ENCODE measurements at regions not wholly inside any gene's neighbourhood (a gene's known extent, or its start where the extent isn't known, plus 50 kb on each side); places are given as distances from the start of the nearest gene placed in this dataset.

- no peak overlapping the region for H3K4me3 ChIP-seq (ENCODE audit: low read depth, low read length)
- TF ChIP-seq CTCF (IDR thresholded peaks at IDR 0.05; ENCODE audit: borderline replicate concordance, insufficient read depth, low read depth, low read length) = no peak
Measured at GRCh38 chr22:47622541-47622940, 860.1 kb downstream of the TBC1D22A start.

- no peak for TF ChIP-seq CTCF (IDR thresholded peaks at IDR 0.05; ENCODE audit: borderline replicate concordance, insufficient read depth, low read depth, low read length)
- no peak overlapping the region for H3K4me3 ChIP-seq (ENCODE audit: low read depth, low read length)
Measured at GRCh38 chr22:47621253-47621652, 858.8 kb downstream of the TBC1D22A start.

GRCh38 chr22:47620391-47620790 lies 857.9 kb downstream of the TBC1D22A start:
- TF ChIP-seq CTCF (IDR thresholded peaks at IDR 0.05; ENCODE audit: borderline replicate concordance, insufficient read depth, low read depth, low read length) = no peak
- no peak overlapping the region for H3K4me3 ChIP-seq (ENCODE audit: low read depth, low read length)

GRCh38 chr22:47619631-47620030 lies 857.2 kb downstream of the TBC1D22A start:
- TF ChIP-seq CTCF (IDR thresholded peaks at IDR 0.05; ENCODE audit: borderline replicate concordance, insufficient read depth, low read depth, low read length) = no peak
- H3K4me3 ChIP-seq (ENCODE audit: low read depth, low read length) = no peak overlapping the region

- no peak overlapping the region for H3K4me3 ChIP-seq (ENCODE audit: low read depth, low read length)
- TF ChIP-seq CTCF (IDR thresholded peaks at IDR 0.05; ENCODE audit: borderline replicate concordance, insufficient read depth, low read depth, low read length) = no peak
Measured at GRCh38 chr22:47618180-47619010, 855.9 kb downstream of the TBC1D22A start.

- no peak for TF ChIP-seq CTCF (IDR thresholded peaks at IDR 0.05; ENCODE audit: borderline replicate concordance, insufficient read depth, low read depth, low read length)
- H3K4me3 ChIP-seq (ENCODE audit: low read depth, low read length) = no peak overlapping the region
Measured at GRCh38 chr22:47617186-47617585, 854.7 kb downstream of the TBC1D22A start.

GRCh38 chr22:47616396-47617020 lies 854.1 kb downstream of the TBC1D22A start:
- no peak overlapping the region for H3K4me3 ChIP-seq (ENCODE audit: low read depth, low read length)
- no peak for TF ChIP-seq CTCF (IDR thresholded peaks at IDR 0.05; ENCODE audit: borderline replicate concordance, insufficient read depth, low read depth, low read length)
